Panc1 (cell line): ENCODE measurements at regions not wholly inside any gene's neighbourhood (a gene's known extent, or its start where the extent isn't known, plus 50 kb on each side); places are given as distances from the start of the nearest gene placed in this dataset.

Source experiments
- POLR2AphosphoS5 ChIP-seq: IDR thresholded peaks from 2 replicates; pipeline ENCODE4 v1.6.1; 2012; ENCODE audit warnings: mild to moderate bottlenecking, low read depth, low read length, moderate library complexity
- SIN3A ChIP-seq: IDR thresholded peaks from 2 replicates; pipeline ENCODE4 v1.6.1; 2012; ENCODE audit warnings: low read depth, mild to moderate bottlenecking, low read length, moderate library complexity, borderline replicate concordance; ENCODE audit not compliant: insufficient read depth
- TF ChIP-seq, protein P1 (sequence below): fragments of 450-650 bp; IDR thresholded peaks from 2 replicates; pipeline ENCODE4 v1.5.1; 2017; ENCODE audit warnings: mild to moderate bottlenecking
- TF ChIP-seq, protein P2 (sequence below), 2 experiments: IDR thresholded peaks; 2 replicates each; pipeline ENCODE4 v1.6.1; 2011 to 2012; ENCODE audit warnings: low read depth in 2 of 2, control low read depth in 1 of 2, low read length in 1 of 2, mild to moderate bottlenecking in 1 of 2, moderate library complexity in 1 of 2; ENCODE audit not compliant: insufficient read depth in 1 of 2

DNA sequence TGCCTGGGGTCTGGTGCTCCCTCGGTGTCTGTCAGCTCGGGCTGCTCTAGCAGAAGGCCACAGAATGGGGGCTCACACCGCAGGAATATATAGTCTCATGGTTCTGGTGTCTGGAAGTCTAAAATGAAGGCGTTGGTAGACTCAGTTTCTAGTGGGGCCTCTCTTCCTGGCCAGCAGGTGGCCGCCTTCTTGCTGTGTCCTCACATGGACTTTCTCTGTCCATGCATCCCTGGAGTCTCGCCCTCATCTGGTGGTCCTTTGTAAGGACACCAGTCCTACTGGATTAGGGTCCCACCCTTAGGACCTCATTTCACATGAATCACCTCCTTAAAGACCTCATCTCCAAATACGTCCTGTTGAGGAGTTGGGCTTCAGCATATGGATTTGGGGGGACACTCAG is 65.7 kb downstream of the RRM2 start:
- TF ChIP-seq, protein P1, sequence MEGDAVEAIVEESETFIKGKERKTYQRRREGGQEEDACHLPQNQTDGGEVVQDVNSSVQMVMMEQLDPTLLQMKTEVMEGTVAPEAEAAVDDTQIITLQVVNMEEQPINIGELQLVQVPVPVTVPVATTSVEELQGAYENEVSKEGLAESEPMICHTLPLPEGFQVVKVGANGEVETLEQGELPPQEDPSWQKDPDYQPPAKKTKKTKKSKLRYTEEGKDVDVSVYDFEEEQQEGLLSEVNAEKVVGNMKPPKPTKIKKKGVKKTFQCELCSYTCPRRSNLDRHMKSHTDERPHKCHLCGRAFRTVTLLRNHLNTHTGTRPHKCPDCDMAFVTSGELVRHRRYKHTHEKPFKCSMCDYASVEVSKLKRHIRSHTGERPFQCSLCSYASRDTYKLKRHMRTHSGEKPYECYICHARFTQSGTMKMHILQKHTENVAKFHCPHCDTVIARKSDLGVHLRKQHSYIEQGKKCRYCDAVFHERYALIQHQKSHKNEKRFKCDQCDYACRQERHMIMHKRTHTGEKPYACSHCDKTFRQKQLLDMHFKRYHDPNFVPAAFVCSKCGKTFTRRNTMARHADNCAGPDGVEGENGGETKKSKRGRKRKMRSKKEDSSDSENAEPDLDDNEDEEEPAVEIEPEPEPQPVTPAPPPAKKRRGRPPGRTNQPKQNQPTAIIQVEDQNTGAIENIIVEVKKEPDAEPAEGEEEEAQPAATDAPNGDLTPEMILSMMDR: no peak; the same call in 1 of the 2 replicates
- TF ChIP-seq, protein P2, sequence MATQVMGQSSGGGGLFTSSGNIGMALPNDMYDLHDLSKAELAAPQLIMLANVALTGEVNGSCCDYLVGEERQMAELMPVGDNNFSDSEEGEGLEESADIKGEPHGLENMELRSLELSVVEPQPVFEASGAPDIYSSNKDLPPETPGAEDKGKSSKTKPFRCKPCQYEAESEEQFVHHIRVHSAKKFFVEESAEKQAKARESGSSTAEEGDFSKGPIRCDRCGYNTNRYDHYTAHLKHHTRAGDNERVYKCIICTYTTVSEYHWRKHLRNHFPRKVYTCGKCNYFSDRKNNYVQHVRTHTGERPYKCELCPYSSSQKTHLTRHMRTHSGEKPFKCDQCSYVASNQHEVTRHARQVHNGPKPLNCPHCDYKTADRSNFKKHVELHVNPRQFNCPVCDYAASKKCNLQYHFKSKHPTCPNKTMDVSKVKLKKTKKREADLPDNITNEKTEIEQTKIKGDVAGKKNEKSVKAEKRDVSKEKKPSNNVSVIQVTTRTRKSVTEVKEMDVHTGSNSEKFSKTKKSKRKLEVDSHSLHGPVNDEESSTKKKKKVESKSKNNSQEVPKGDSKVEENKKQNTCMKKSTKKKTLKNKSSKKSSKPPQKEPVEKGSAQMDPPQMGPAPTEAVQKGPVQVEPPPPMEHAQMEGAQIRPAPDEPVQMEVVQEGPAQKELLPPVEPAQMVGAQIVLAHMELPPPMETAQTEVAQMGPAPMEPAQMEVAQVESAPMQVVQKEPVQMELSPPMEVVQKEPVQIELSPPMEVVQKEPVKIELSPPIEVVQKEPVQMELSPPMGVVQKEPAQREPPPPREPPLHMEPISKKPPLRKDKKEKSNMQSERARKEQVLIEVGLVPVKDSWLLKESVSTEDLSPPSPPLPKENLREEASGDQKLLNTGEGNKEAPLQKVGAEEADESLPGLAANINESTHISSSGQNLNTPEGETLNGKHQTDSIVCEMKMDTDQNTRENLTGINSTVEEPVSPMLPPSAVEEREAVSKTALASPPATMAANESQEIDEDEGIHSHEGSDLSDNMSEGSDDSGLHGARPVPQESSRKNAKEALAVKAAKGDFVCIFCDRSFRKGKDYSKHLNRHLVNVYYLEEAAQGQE (IDR thresholded peaks at IDR 0.05; ENCODE audit: insufficient read depth in 1 of 2, low read depth in 2 of 2, low read length in 1 of 2): no peak
- TF ChIP-seq POLR2AphosphoS5 (no peak), SIN3A (no peak)
